ENCODE measurements at regions not wholly inside any gene's neighbourhood (a gene's known extent, or its start where the extent isn't known, plus 50 kb on each side); places are given as distances from the start of the nearest gene placed in this dataset.

GRCh38 chr9:124122813-124123462 is 111.4 kb downstream of the LHX2 start:
- TF ChIP-seq EGR1 (IDR thresholded peaks at IDR 0.05) (no peak), RAD21 (IDR thresholded peaks at IDR 0.05; ENCODE audit: low read depth) (peak; percentile 45)

GRCh38 chr9:124124729-124125650 is 113.4 kb downstream of the LHX2 start:
- TF ChIP-seq USF1 (IDR thresholded peaks at IDR 0.05) (no peak), TAF1 (IDR thresholded peaks at IDR 0.05; ENCODE audit: low read depth) (no peak), REST (IDR thresholded peaks at IDR 0.05; ENCODE audit: low read depth) (no peak), NFIC (IDR thresholded peaks at IDR 0.05) (no peak), YY1 (IDR thresholded peaks at IDR 0.05; ENCODE audit: low read depth) (no peak), EGR1 (IDR thresholded peaks at IDR 0.05) (no peak), ZBTB7A (IDR thresholded peaks at IDR 0.05; ENCODE audit: low read depth) (no peak), MAX (IDR thresholded peaks at IDR 0.05) (no peak), TCF12 (IDR thresholded peaks at IDR 0.05; ENCODE audit: low read depth) (no peak), CREB1 (IDR thresholded peaks at IDR 0.05; ENCODE audit: low read depth) (no peak), TEAD4 (IDR thresholded peaks at IDR 0.05) (no peak), EP300 (IDR thresholded peaks at IDR 0.05; ENCODE audit: borderline replicate concordance) (no peak)

GRCh38 chr9:124125651-124125977 is 114.0 kb downstream of the LHX2 start:
- TF ChIP-seq TEAD4 (IDR thresholded peaks at IDR 0.05), result no peak
- TF ChIP-seq TCF12 (IDR thresholded peaks at IDR 0.05; ENCODE audit: low read depth), result no peak
- no peak for TF ChIP-seq RAD21 (IDR thresholded peaks at IDR 0.05; ENCODE audit: low read depth)
- TF ChIP-seq NFIC (IDR thresholded peaks at IDR 0.05), result no peak
- no peak for TF ChIP-seq REST (IDR thresholded peaks at IDR 0.05; ENCODE audit: low read depth)
- TF ChIP-seq CEBPB (IDR thresholded peaks at IDR 0.05), result no peak
- TF ChIP-seq CREB1 (IDR thresholded peaks at IDR 0.05; ENCODE audit: low read depth), result no peak
- no peak for TF ChIP-seq TAF1 (IDR thresholded peaks at IDR 0.05; ENCODE audit: low read depth)
- no peak for TF ChIP-seq YY1 (IDR thresholded peaks at IDR 0.05; ENCODE audit: low read depth)
- no peak for TF ChIP-seq FOXM1 (IDR thresholded peaks at IDR 0.05; ENCODE audit: borderline replicate concordance, low read depth)
- TF ChIP-seq ZBTB7A (IDR thresholded peaks at IDR 0.05; ENCODE audit: low read depth), result no peak
- TF ChIP-seq USF1 (IDR thresholded peaks at IDR 0.05), result no peak
- no peak for TF ChIP-seq EP300 (IDR thresholded peaks at IDR 0.05; ENCODE audit: borderline replicate concordance)
- TF ChIP-seq MAX (IDR thresholded peaks at IDR 0.05), result no peak

GRCh38 chr9:124126648-124127646 is 115.4 kb downstream of the LHX2 start:
- TF ChIP-seq CREB1 (IDR thresholded peaks at IDR 0.05; ENCODE audit: low read depth) (no peak), MAX (IDR thresholded peaks at IDR 0.05) (peak; percentile 41; the same call in 1 of the 2 replicates), RAD21 (IDR thresholded peaks at IDR 0.05; ENCODE audit: low read depth) (peak; percentile 95), USF1 (IDR thresholded peaks at IDR 0.05) (no peak), NFIC (IDR thresholded peaks at IDR 0.05) (peak; percentile 43; the same call in 1 of the 2 replicates), EP300 (IDR thresholded peaks at IDR 0.05; ENCODE audit: borderline replicate concordance) (no peak), EGR1 (IDR thresholded peaks at IDR 0.05) (no peak)
